PC-9 (cell line): ENCODE measurements at regions not wholly inside any gene's neighbourhood (a gene's known extent, or its start where the extent isn't known, plus 50 kb on each side); places are given as distances from the start of the nearest gene placed in this dataset.

Experiments used
- BruUV-seq: library from RNA; stranded (reverse); fragments of 400-500 nt; replicated peaks from 2 replicates; lab custom pipeline; 2021; lab: Mats Ljungman, UMichigan
- CTCF ChIA-PET: fragments of 300-600 bp; sonication (Branson Sonifier 250); formaldehyde crosslinking; loops from one replicate; lab custom pipeline; 2022; ENCODE audit warnings: antibody characterized with exemption; lab: Charles Lee
- POLR2A ChIA-PET: fragments of 300-600 bp; sonication (Branson Sonifier 250); formaldehyde crosslinking; loops from one replicate; lab custom pipeline; 2022; ENCODE audit warnings: antibody characterized with exemption; ENCODE audit not compliant: unreplicated experiment; lab: Charles Lee
- DNase-seq, 2 experiments: peaks; one replicate each; pipeline versions ENCODE4 v3.0.0 to v3.0.0-alpha.2; 2015 to 2022; ENCODE audit warnings: mixed read lengths in 1 of 2
- H2AFZ ChIP-seq: fragments of 200-600 bp; sonication (generic); 2 replicates; pipeline ENCODE4 v1.8.1; 2017; ENCODE audit warnings: antibody characterized with exemption
- H3F3A ChIP-seq: fragments of 200-600 bp; sonication (generic); 2 replicates; pipeline ENCODE4 v1.8.1; 2017; ENCODE audit warnings: antibody characterized with exemption, mild to moderate bottlenecking, low read depth; ENCODE audit not compliant: insufficient read depth
- H3K27ac ChIP-seq: fragments of 200-600 bp; sonication (generic); 2 replicates; pipeline ENCODE4 v1.6.1; 2016; ENCODE audit warnings: mixed run types
- H3K27me3 ChIP-seq: fragments of 200-600 bp; sonication (generic); 2 replicates; pipeline ENCODE4 v1.6.1; 2016; ENCODE audit warnings: low read depth, mixed run types; ENCODE audit not compliant: insufficient read depth
- H3K36me3 ChIP-seq: fragments of 200-600 bp; sonication (generic); 2 replicates; pipeline ENCODE4 v1.6.1; 2016; ENCODE audit warnings: low read depth, mixed run types
- H3K4me1 ChIP-seq: fragments of 200-600 bp; sonication (generic); replicated peaks from 2 replicates; pipeline ENCODE4 v1.6.1; 2016; ENCODE audit warnings: mixed run types; ENCODE audit not compliant: insufficient read depth
- H3K4me2 ChIP-seq: fragments of 200-600 bp; sonication (generic); 2 replicates; pipeline ENCODE4 v1.6.1; 2017; ENCODE audit warnings: mixed run types
- H3K4me3 ChIP-seq: fragments of 200-600 bp; sonication (generic); 2 replicates; pipeline ENCODE4 v1.6.1; 2016; ENCODE audit warnings: mixed run types
- H3K79me2 ChIP-seq: fragments of 200-600 bp; sonication (generic); 2 replicates; pipeline ENCODE4 v1.6.1; 2017; ENCODE audit warnings: low read depth, mixed run types
- H3K9me2 ChIP-seq: fragments of 200-600 bp; sonication (generic); 2 replicates; pipeline ENCODE4 v1.8.1; 2017; ENCODE audit warnings: mild to moderate bottlenecking; ENCODE audit not compliant: insufficient read depth
- H3K9me3 ChIP-seq: fragments of 200-600 bp; sonication (generic); 2 replicates; pipeline ENCODE4 v1.8.1; 2016; ENCODE audit warnings: low read depth; ENCODE audit not compliant: insufficient read depth
- H4K20me1 ChIP-seq: fragments of 200-600 bp; sonication (generic); 2 replicates; pipeline ENCODE4 v1.8.1; 2017; ENCODE audit not compliant: insufficient read depth
- EZH2 ChIP-seq: fragments of 200-600 bp; sonication (generic); IDR thresholded peaks from 2 replicates; pipeline ENCODE4 v1.8.0; 2017; ENCODE audit warnings: antibody characterized with exemption, low read depth
- intact Hi-C: fragments of 100-400 bp; cut with micrococcal nuclease; formaldehyde crosslinking; loops from one replicate; pipeline ENCODE4 v1.10.0; 2022; ENCODE audit not compliant: unreplicated experiment
- TF ChIP-seq, protein P1 (sequence below): fragments of 200-600 bp; sonication (generic); conservative IDR thresholded peaks from 2 replicates; pipeline ENCODE4 v1.6.1; 2017; ENCODE audit warnings: mixed run types, antibody characterized with exemption, mild to moderate bottlenecking, moderate library complexity

GRCh38 chr2:117679952-117680351 lies 134.5 kb upstream of the DDX18 start:
- no peaks in the 10 kb centered on the region for H3F3A ChIP-seq
- H3K36me3 ChIP-seq = no peaks in the 10 kb centered on the region
- no peaks in the 10 kb centered on the region for H3K9me2 ChIP-seq
- ChIA-PET CTCF (no interaction called here), POLR2A (no interaction called here)
- H3K4me3 ChIP-seq = no peak overlapping the region
- H4K20me1 ChIP-seq = no peaks in the 10 kb centered on the region
- no TSS peak for BruUV-seq
- no peak overlapping the region for H3K4me2 ChIP-seq
- intact Hi-C loops = no loop called here
- no peak for TF ChIP-seq EZH2
- TF ChIP-seq, protein P1, sequence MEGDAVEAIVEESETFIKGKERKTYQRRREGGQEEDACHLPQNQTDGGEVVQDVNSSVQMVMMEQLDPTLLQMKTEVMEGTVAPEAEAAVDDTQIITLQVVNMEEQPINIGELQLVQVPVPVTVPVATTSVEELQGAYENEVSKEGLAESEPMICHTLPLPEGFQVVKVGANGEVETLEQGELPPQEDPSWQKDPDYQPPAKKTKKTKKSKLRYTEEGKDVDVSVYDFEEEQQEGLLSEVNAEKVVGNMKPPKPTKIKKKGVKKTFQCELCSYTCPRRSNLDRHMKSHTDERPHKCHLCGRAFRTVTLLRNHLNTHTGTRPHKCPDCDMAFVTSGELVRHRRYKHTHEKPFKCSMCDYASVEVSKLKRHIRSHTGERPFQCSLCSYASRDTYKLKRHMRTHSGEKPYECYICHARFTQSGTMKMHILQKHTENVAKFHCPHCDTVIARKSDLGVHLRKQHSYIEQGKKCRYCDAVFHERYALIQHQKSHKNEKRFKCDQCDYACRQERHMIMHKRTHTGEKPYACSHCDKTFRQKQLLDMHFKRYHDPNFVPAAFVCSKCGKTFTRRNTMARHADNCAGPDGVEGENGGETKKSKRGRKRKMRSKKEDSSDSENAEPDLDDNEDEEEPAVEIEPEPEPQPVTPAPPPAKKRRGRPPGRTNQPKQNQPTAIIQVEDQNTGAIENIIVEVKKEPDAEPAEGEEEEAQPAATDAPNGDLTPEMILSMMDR = no peak
- peaks cover 38% of the 10 kb centered on the region for H3K27me3 ChIP-seq
- no peaks in the 10 kb centered on the region for H3K4me1 ChIP-seq
- H3K27ac ChIP-seq = no peak overlapping the region
- H2AFZ ChIP-seq = no peak overlapping the region
- no peaks in the 10 kb centered on the region for H3K9me3 ChIP-seq
- DNase-seq = no peak
- H3K79me2 ChIP-seq = no peaks in the 10 kb centered on the region

DNA sequence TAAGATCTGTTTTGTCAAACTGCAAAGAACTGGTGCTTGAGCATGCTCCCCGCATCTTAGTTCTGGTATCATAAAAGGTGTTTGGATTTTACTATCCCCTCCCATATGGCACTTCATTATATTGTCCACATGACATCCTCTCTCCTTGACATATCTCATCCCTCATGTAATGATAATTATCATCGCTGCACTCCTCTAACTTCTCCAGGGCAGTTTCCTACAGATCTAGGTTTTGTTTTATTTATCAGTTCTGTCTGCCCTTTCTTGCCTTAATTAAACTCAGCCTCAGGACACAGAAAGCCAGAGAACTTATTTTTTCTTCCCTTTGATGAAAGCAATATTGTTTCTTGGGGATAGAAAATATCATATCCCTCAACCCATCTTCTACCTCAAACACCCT lies 129.6 kb upstream of the DDX18 start:
- CTCF ChIA-PET = no interaction called here
- no peaks in the 10 kb centered on the region for H3K79me2 ChIP-seq
- H2AFZ ChIP-seq = no peak overlapping the region
- intact Hi-C loops = no loop called here
- POLR2A ChIA-PET = no interaction called here
- no peaks in the 10 kb centered on the region for H4K20me1 ChIP-seq
- H3K4me3 ChIP-seq = no peak overlapping the region
- no peaks in the 10 kb centered on the region for H3K27me3 ChIP-seq
- DNase-seq = no peak
- TF ChIP-seq EZH2 = no peak
- TF ChIP-seq, protein P1 = no peak
- BruUV-seq = no TSS peak
- H3K36me3 ChIP-seq = no peaks in the 10 kb centered on the region
- H3F3A ChIP-seq = no peaks in the 10 kb centered on the region
- H3K9me2 ChIP-seq = no peaks in the 10 kb centered on the region
- 0 out of 2 replicates have a peak, but pooled peaks cover 2% of the 10 kb centered on the region for H3K9me3 ChIP-seq
- H3K4me2 ChIP-seq = no peak overlapping the region
- no peaks in the 10 kb centered on the region for H3K4me1 ChIP-seq
- no peak overlapping the region for H3K27ac ChIP-seq

DNA sequence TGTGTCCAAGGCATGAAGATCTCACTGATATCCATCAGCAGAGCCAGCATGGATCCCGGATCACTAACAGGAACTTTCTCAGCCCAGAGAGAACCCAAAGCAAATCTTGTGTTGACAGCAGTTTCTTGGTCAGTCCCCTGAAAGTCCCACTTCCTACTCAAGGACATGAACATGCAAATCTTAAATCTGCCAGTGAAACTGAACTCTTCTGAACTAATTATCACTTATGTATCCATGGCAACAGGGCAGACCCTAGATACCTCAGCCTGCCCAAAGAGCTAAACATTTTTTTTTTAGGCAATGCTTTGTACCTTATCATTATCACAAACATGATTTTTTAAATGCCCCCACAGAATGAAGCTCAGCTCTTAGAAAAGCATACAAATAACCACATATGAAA lies 127.8 kb upstream of the DDX18 start:
- Histone ChIP-seq H3K4me1 (no peaks in the 10 kb centered on the region), H3K9me3 (0 out of 2 replicates have a peak, but pooled peaks cover 2% of the 10 kb centered on the region), H3K9me2 (no peaks in the 10 kb centered on the region), H3K36me3 (no peaks in the 10 kb centered on the region), H3K27me3 (no peaks in the 10 kb centered on the region), H3K27ac (no peak overlapping the region), H3K4me2 (no peak overlapping the region), H2AFZ (no peak overlapping the region), H4K20me1 (no peaks in the 10 kb centered on the region), H3K4me3 (no peak overlapping the region), H3K79me2 (no peaks in the 10 kb centered on the region), H3F3A (no peaks in the 10 kb centered on the region)
- TF ChIP-seq EZH2 = no peak
- TF ChIP-seq, protein P1 = no peak
- no peak for DNase-seq
- CTCF ChIA-PET = no interaction called here
- BruUV-seq = no TSS peak
- intact Hi-C loops = no loop called here
- POLR2A ChIA-PET = no interaction called here
